H1 (cell line): ENCODE measurements at regions not wholly inside any gene's neighbourhood (a gene's known extent, or its start where the extent isn't known, plus 50 kb on each side); places are given as distances from the start of the nearest gene placed in this dataset.

Experiments used
- CTCF ChIA-PET: fragments of 300-600 bp; sonication (Branson Sonifier 250); formaldehyde crosslinking; loops from one replicate; lab custom pipeline; 2021; ENCODE audit not compliant: partially characterized antibody; lab: Charles Lee
- POLR2A ChIA-PET: fragments of 300-600 bp; sonication (Branson Sonifier 250); formaldehyde crosslinking; loops from one replicate; lab custom pipeline; 2021; ENCODE audit warnings: inconsistent platforms; ENCODE audit not compliant: partially characterized antibody; lab: Charles Lee
- DNase-seq, 2 experiments: peaks; one replicate each; pipeline versions ENCODE4 v3.0.0 to v3.0.0-alpha.2; 2010 to 2022; ENCODE audit warnings: low spot score in 2 of 2, low read depth in 1 of 2, mixed read lengths in 1 of 2
- FAIRE-seq: peaks from 2 replicates; lab custom pipeline; 2011; peaks lifted over from hg19 to GRCh38; lab: Jason Lieb, UNC
- H2AFZ ChIP-seq: 2 replicates; pipeline ENCODE4 v1.8.1; 2012; ENCODE audit warnings: low read length, inconsistent platforms
- H2AK5ac ChIP-seq: 2 replicates; pipeline ENCODE4 v1.6.1; 2013; ENCODE audit warnings: low read depth, low read length
- H2BK120ac ChIP-seq: replicated peaks from 2 replicates; pipeline ENCODE3; 2013; ENCODE audit warnings: low read depth, low read length, inconsistent platforms
- H2BK12ac ChIP-seq: 2 replicates; pipeline ENCODE4 v1.6.1; 2013; ENCODE audit warnings: low read depth, low read length
- H2BK15ac ChIP-seq: 2 replicates; pipeline ENCODE4 v1.6.1; 2013; ENCODE audit warnings: low read length
- H2BK20ac ChIP-seq: 2 replicates; pipeline ENCODE4 v1.6.1; 2013; ENCODE audit warnings: low read length
- H2BK5ac ChIP-seq: 2 replicates; pipeline ENCODE4 v1.6.1; 2013; ENCODE audit warnings: low read depth, low read length
- H3K14ac ChIP-seq: 2 replicates; pipeline ENCODE4 v1.6.1; 2013; ENCODE audit warnings: inconsistent platforms; ENCODE audit not compliant: insufficient read length
- H3K18ac ChIP-seq: 2 replicates; pipeline ENCODE4 v1.6.1; 2013; ENCODE audit warnings: low read length; ENCODE audit errors: extremely low read depth
- H3K23ac ChIP-seq: 2 replicates; pipeline ENCODE4 v1.6.1; 2013; ENCODE audit warnings: inconsistent platforms; ENCODE audit not compliant: insufficient read length
- H3K23me2 ChIP-seq: 2 replicates; pipeline ENCODE4 v1.6.1; 2013; ENCODE audit warnings: low read depth, low read length
- H3K27ac ChIP-seq: 2 replicates; pipeline ENCODE4 v1.6.1; 2011; ENCODE audit warnings: low read depth, low read length, inconsistent platforms
- H3K27me3 ChIP-seq, 4 experiments: replicated peaks in 1 of 4; 1 replicate in 1 of 4; 2 replicates in 3 of 4; pipeline versions ENCODE4 v1.6.1 to v1.8.1; 2011 to 2013; ENCODE audit warnings: low read length in 3 of 4, mild to moderate bottlenecking in 3 of 4, inconsistent platforms in 2 of 4, mixed read lengths in 2 of 4, moderate library complexity in 1 of 4; ENCODE audit not compliant: control insufficient read depth in 3 of 4, insufficient read depth in 3 of 4; ENCODE audit errors: extremely low read depth in 1 of 4
- H3K36me3 ChIP-seq, 4 experiments: 2 replicates each; pipeline versions ENCODE4 v1.6.1 to v1.8.1; 2011 to 2013; ENCODE audit warnings: mild to moderate bottlenecking in 4 of 4, low read length in 3 of 4, moderate library complexity in 2 of 4, control low read depth in 1 of 4, inconsistent platforms in 1 of 4; ENCODE audit not compliant: insufficient read depth in 4 of 4, control insufficient read depth in 2 of 4
- H3K4ac ChIP-seq: replicated peaks from 2 replicates; pipeline ENCODE3; 2013; ENCODE audit warnings: low read length, low read depth, mixed read lengths, inconsistent platforms; ENCODE audit not compliant: insufficient read length
- H3K4me1 ChIP-seq, 4 experiments: replicated peaks in 1 of 4; 1 replicate in 1 of 4; 2 replicates in 3 of 4; pipeline versions ENCODE4 v1.6.1 to v1.8.1; 2011 to 2013; ENCODE audit warnings: low read length in 3 of 4, inconsistent platforms in 2 of 4, mixed read lengths in 1 of 4; ENCODE audit not compliant: insufficient read depth in 4 of 4, control insufficient read depth in 3 of 4
- H3K4me2 ChIP-seq, 2 experiments: 2 replicates each; pipeline versions ENCODE4 v1.6.1 to v1.8.1; 2011 to 2013; ENCODE audit warnings: low read depth in 2 of 2, low read length in 2 of 2, control low read depth in 1 of 2, inconsistent platforms in 1 of 2, mild to moderate bottlenecking in 1 of 2; ENCODE audit not compliant: insufficient read depth in 1 of 2
- H3K4me3 ChIP-seq, 4 experiments: fragments of 200-600, 300-600 bp in 1 of 4; sonication (generic), shearing (Covaris generic), sonication (Bioruptor Twin) in 1 of 4; 2 replicates each; pipeline versions ENCODE4 v1.5.1 to v1.8.1; 2011 to 2016; ENCODE audit warnings: low read length in 4 of 4, low read depth in 3 of 4, control low read depth in 2 of 4, inconsistent platforms in 2 of 4, mild to moderate bottlenecking in 2 of 4, mixed read lengths in 1 of 4, moderate library complexity in 1 of 4; ENCODE audit not compliant: insufficient read depth in 2 of 4; ENCODE audit errors: extremely low read depth in 1 of 4
- H3K56ac ChIP-seq: replicated peaks from 2 replicates; pipeline ENCODE3; 2013; ENCODE audit warnings: low read depth, mild to moderate bottlenecking, mixed read lengths, low read length, inconsistent platforms; ENCODE audit not compliant: insufficient read length
- H3K79me1 ChIP-seq: 2 replicates; pipeline ENCODE4 v1.6.1; 2013; ENCODE audit warnings: low read depth, low read length, control low read depth
- H3K79me2 ChIP-seq, 2 experiments: 2 replicates each; pipeline versions ENCODE4 v1.6.1 to v1.8.1; 2012 to 2013; ENCODE audit warnings: low read length in 2 of 2, mild to moderate bottlenecking in 2 of 2, inconsistent platforms in 1 of 2; ENCODE audit not compliant: insufficient read depth in 2 of 2, control insufficient read depth in 1 of 2
- H3K9ac ChIP-seq, 4 experiments: replicated peaks in 1 of 4; 1 replicate in 1 of 4; 2 replicates in 3 of 4; pipeline versions ENCODE4 v1.6.1 to v1.8.1; 2011 to 2013; ENCODE audit warnings: low read depth in 3 of 4, low read length in 3 of 4, control low read depth in 2 of 4, mild to moderate bottlenecking in 2 of 4, moderate library complexity in 2 of 4, inconsistent platforms in 1 of 4; ENCODE audit errors: extremely low read depth in 1 of 4
- H3K9me3 ChIP-seq, 2 experiments: 2 replicates each; pipeline versions ENCODE4 v1.6.1 to v1.8.1; 2012 to 2013; ENCODE audit warnings: mild to moderate bottlenecking in 2 of 2, moderate library complexity in 2 of 2, control low read depth in 1 of 2, inconsistent platforms in 1 of 2, low read depth in 1 of 2, low read length in 1 of 2, mixed read lengths in 1 of 2; ENCODE audit not compliant: insufficient read depth in 2 of 2
- H4K20me1 ChIP-seq, 2 experiments: replicated peaks in 1 of 2; 2 replicates each; pipeline versions ENCODE3 to v1.8.1; 2011 to 2013; ENCODE audit warnings: inconsistent platforms in 2 of 2, low read length in 2 of 2, mild to moderate bottlenecking in 1 of 2; ENCODE audit not compliant: insufficient read depth in 2 of 2, control insufficient read depth in 1 of 2
- H4K5ac ChIP-seq: 2 replicates; pipeline ENCODE4 v1.6.1; 2013; ENCODE audit warnings: low read length, low read depth, mixed read lengths, inconsistent platforms; ENCODE audit not compliant: insufficient read length
- H4K8ac ChIP-seq: 2 replicates; pipeline ENCODE4 v1.8.0; 2013; ENCODE audit warnings: mild to moderate bottlenecking, moderate library complexity, low read length, inconsistent platforms; ENCODE audit not compliant: insufficient read depth; ENCODE audit errors: extremely low read depth
- H4K91ac ChIP-seq: replicated peaks from 2 replicates; pipeline ENCODE3; 2013; ENCODE audit warnings: low read length, mixed read lengths, inconsistent platforms; ENCODE audit not compliant: insufficient read length
- BRCA1 ChIP-seq: IDR thresholded peaks from 2 replicates; pipeline ENCODE4 v1.6.1; 2012; ENCODE audit warnings: low read depth, low read length, improper control_type of control experiment
- CBX8 ChIP-seq: fragments of 300-800, 300-1000 bp; sonication (generic); IDR thresholded peaks from 2 replicates; pipeline ENCODE4 v1.7.1; 2016; ENCODE audit warnings: low read depth, low read length, borderline replicate concordance
- CHD1 ChIP-seq: IDR thresholded peaks from 2 replicates; pipeline ENCODE4 v1.6.1; 2012; ENCODE audit warnings: low read depth, low read length, improper control_type of control experiment
- HDAC6 ChIP-seq: IDR thresholded peaks from one replicate; pipeline ENCODE4 v1.7.1; 2012; ENCODE audit warnings: low read depth, mild to moderate bottlenecking, inconsistent platforms, low read length, moderate library complexity
- PHF8 ChIP-seq: fragments of 200-600 bp; sonication (generic); conservative IDR thresholded peaks from 2 replicates; pipeline ENCODE4 v1.7.1; 2012; ENCODE audit warnings: low read depth, mild to moderate bottlenecking, inconsistent platforms, low read length, moderate library complexity
- RFX5 ChIP-seq: IDR thresholded peaks from 2 replicates; pipeline ENCODE4 v1.6.1; 2011; ENCODE audit warnings: low read depth, low read length, improper control_type of control experiment, borderline replicate concordance
- SAP30 ChIP-seq: fragments of 300-600 bp; sonication (generic); IDR thresholded peaks from 2 replicates; pipeline ENCODE4 v1.7.1; 2012; ENCODE audit warnings: low read length, moderate library complexity, mild to moderate bottlenecking, inconsistent platforms; ENCODE audit not compliant: insufficient read depth, insufficient replicate concordance
- TAF1 ChIP-seq: IDR thresholded peaks from 2 replicates; pipeline ENCODE4 v1.6.1; 2011; ENCODE audit warnings: mild to moderate bottlenecking, low read depth, low read length
- TCF12 ChIP-seq: IDR thresholded peaks from 2 replicates; pipeline ENCODE4 v1.6.1; 2011; ENCODE audit warnings: low read depth, mild to moderate bottlenecking, low read length
- WGBS, 2 experiments: shearing (Covaris generic) in 1 of 2; methylation state at CpG; one replicate each; pipeline versions ENCODE4 v1.1.6 to v1.1.7; 2013 to 2015; ENCODE audit warnings: low lambda C conversion rate in 2 of 2, mixed read lengths in 2 of 2, inconsistent platforms in 1 of 2, low coverage in 1 of 2, missing lambda C conversion rate in 1 of 2; ENCODE audit not compliant: insufficient replicate concordance in 2 of 2, insufficient coverage in 1 of 2, insufficient read length in 1 of 2; ENCODE audit errors: extremely low coverage in 1 of 2, missing lambda C conversion rate in 1 of 2; 5-methylcytosine and 5-hydroxymethylcytosine counted together

GRCh38 chrX:10049236-10049635 lies 82.1 kb downstream of the CLDN34 start:
- no peak overlapping the region for H3K4me3 ChIP-seq
- H3K79me1 ChIP-seq: no peaks in the 10 kb centered on the region
- H2BK20ac ChIP-seq: no peak overlapping the region
- no peak overlapping the region for H4K5ac ChIP-seq
- H2BK120ac ChIP-seq: no peak overlapping the region
- POLR2A ChIA-PET: interaction anchor here (1.3 to 1.6 kb wide), 2 partner anchors 25 to 37 kb away, joined by 3 read pairs; no protein-coding TSS in a partner anchor
- no peak overlapping the region for H3K56ac ChIP-seq
- no peak overlapping the region for H3K9ac ChIP-seq
- H2AK5ac ChIP-seq: no peak overlapping the region
- no peak overlapping the region for H3K4me2 ChIP-seq
- H3K23me2 ChIP-seq: no peaks in the 10 kb centered on the region
- no peak overlapping the region for H4K8ac ChIP-seq
- peaks cover 0 to 63% of the 10 kb centered on the region in 2 experiments; a peak in 2 of 4 replicates for H3K79me2 ChIP-seq
- no peaks in the 10 kb centered on the region for H3K36me3 ChIP-seq
- DNase-seq: no peak
- 87% methylated on average over 3 of the region's 3 CpGs; no CpG with 5 or more reads in 1 of the 2 experiments for WGBS, 2 experiments
- no peak for TF ChIP-seq RFX5
- TF ChIP-seq CHD1: no peak
- TF ChIP-seq SAP30: no peak
- no peak for TF ChIP-seq BRCA1
- no peak for TF ChIP-seq PHF8
- no peak for TF ChIP-seq TCF12
- no peak for TF ChIP-seq HDAC6
- TF ChIP-seq CBX8: no peak
- no peak for TF ChIP-seq TAF1
- TF ChIP-seq, all 59 proteins: peak for 0
- no peak overlapping the region for H3K27ac ChIP-seq
- H3K27me3 ChIP-seq: no peaks in the 10 kb centered on the region
- H3K4ac ChIP-seq: no peak overlapping the region
- H4K20me1 ChIP-seq: peaks cover 0 to 1% of the 10 kb centered on the region in 2 experiments
- H3K23ac ChIP-seq: no peak overlapping the region
- H2BK5ac ChIP-seq: no peak overlapping the region
- no peak overlapping the region for H2BK15ac ChIP-seq
- FAIRE-seq: no peak
- H3K9me3 ChIP-seq: no peaks in the 10 kb centered on the region
- H3K18ac ChIP-seq: no peak overlapping the region
- no peak overlapping the region for H3K14ac ChIP-seq
- no peak overlapping the region for H4K91ac ChIP-seq
- H2BK12ac ChIP-seq: no peak overlapping the region
- no peak overlapping the region for H2AFZ ChIP-seq
- CTCF ChIA-PET: interaction anchor here (1.5 kb wide), 1 partner anchor 70 kb away, joined by 4 read pairs; no protein-coding TSS in a partner anchor
- H3K4me1 ChIP-seq: peaks cover 5 to 28% (median 16%) of the 10 kb centered on the region in 4 experiments
